Tongue (tissue), 1 donor: ENCODE measurements at regions not wholly inside any gene's neighbourhood (a gene's known extent, or its start where the extent isn't known, plus 50 kb on each side); places are given as distances from the start of the nearest gene placed in this dataset.

Experiments
- DNase-seq: peaks from one replicate; pipeline ENCODE4 v3.0.0-alpha.2; 2015

- no peak for DNase-seq
Measured at GRCh38 chr16:55943267-55943666, 68.1 kb upstream of the CES5A start.

GRCh38 chr16:55942821-55943220 is 67.6 kb upstream of the CES5A start:
- no peak for DNase-seq

GRCh38 chr16:55941552-55941951 is 66.4 kb upstream of the CES5A start:
- DNase-seq = no peak

- DNase-seq = no peak
Measured at GRCh38 chr16:55938126-55938525, 63.0 kb upstream of the CES5A start.

- no peak for DNase-seq
Measured at GRCh38 chr16:55933038-55933437, 57.9 kb upstream of the CES5A start.

GRCh38 chr16:55930036-55930435 is 54.9 kb upstream of the CES5A start:
- DNase-seq = no peak

GRCh38 chr16:55929181-55929580 is 54.0 kb upstream of the CES5A start:
- DNase-seq = no peak

- DNase-seq = no peak
Measured at GRCh38 chr16:55925242-55925641, 50.1 kb upstream of the CES5A start.
